HepG2 (cell line): ENCODE measurements at regions not wholly inside any gene's neighbourhood (a gene's known extent, or its start where the extent isn't known, plus 50 kb on each side); places are given as distances from the start of the nearest gene placed in this dataset.

ENCODE experiments used
- ATAC-seq: fragments of 200-7000 bp; cut with Tn5 transposase; 3 replicates; pipeline ENCODE4 v1.9.1; 2020; ENCODE audit warnings: mild to moderate bottlenecking, moderate library complexity
- BruUV-seq: library from RNA; stranded (reverse); fragments of 400-500 nt; replicated peaks from 2 replicates; lab custom pipeline; 2021; lab: Mats Ljungman, UMichigan
- CTCF ChIA-PET: fragments of 300-600 bp; formaldehyde crosslinking; extraction: SDS; loops from one replicate; lab custom pipeline; 2021; ENCODE audit warnings: low total read pairs, inconsistent platforms, low intra/inter-chr PET ratio; lab: Yijun Ruan, JAX
- POLR2A ChIA-PET: fragments of 350-600 bp; sonication (Branson Sonifier 250); formaldehyde crosslinking; loops from one replicate; lab custom pipeline; 2020; ENCODE audit warnings: antibody characterized with exemption, inconsistent platforms; lab: Yijun Ruan, JAX
- DNase-seq: peaks from one replicate; pipeline ENCODE4 v3.0.0-alpha.2; 2015; ENCODE audit warnings: low spot score
- FAIRE-seq: peaks from 3 replicates; lab custom pipeline; 2011; peaks lifted over from hg19 to GRCh38; lab: Jason Lieb, UNC
- H2AFZ ChIP-seq: one replicate; pipeline ENCODE4 v1.6.1; 2011; ENCODE audit warnings: low read length, inconsistent platforms
- H3K27ac ChIP-seq: fragments of 300-600 bp; 3 replicates; pipeline ENCODE4 v1.8.0; 2011; ENCODE audit warnings: mixed run types, mild to moderate bottlenecking, mixed read lengths, low read length, inconsistent platforms; ENCODE audit not compliant: insufficient read depth; ENCODE audit errors: extremely low read length
- H3K27me3 ChIP-seq, 2 experiments: fragments of 200-600 bp in 1 of 2; 2 replicates in 1 of 2; 3 replicates in 1 of 2; pipeline versions ENCODE4 v1.6.0 to v1.8.0; 2011; ENCODE audit warnings: low read length in 2 of 2, mild to moderate bottlenecking in 2 of 2, moderate library complexity in 2 of 2, inconsistent platforms in 1 of 2; ENCODE audit not compliant: insufficient read depth in 2 of 2, control insufficient read depth in 1 of 2
- H3K36me3 ChIP-seq, 2 experiments: fragments of 200-600 bp in 1 of 2; replicated peaks in 1 of 2; 2 replicates in 1 of 2; 3 replicates in 1 of 2; pipeline versions ENCODE4 v1.5.1 to v1.8.0; 2011; ENCODE audit warnings: low read length in 2 of 2, inconsistent platforms in 1 of 2; ENCODE audit not compliant: insufficient read depth in 2 of 2, control insufficient read depth in 1 of 2
- H3K4me1 ChIP-seq: 2 replicates; pipeline ENCODE4 v1.5.1; 2012; ENCODE audit warnings: low read length, inconsistent platforms; ENCODE audit not compliant: insufficient read depth
- H3K4me2 ChIP-seq: 2 replicates; pipeline ENCODE4 v1.6.0; 2011; ENCODE audit warnings: low read depth, low read length, inconsistent platforms
- H3K4me3 ChIP-seq, 3 experiments: fragments of 200-600 bp in 1 of 3; sonication (generic), shearing (Covaris generic) in 1 of 3; replicated peaks in 1 of 3; 2 replicates each; pipeline ENCODE4 v1.5.1; 2011 to 2016; ENCODE audit warnings: low read length in 3 of 3, inconsistent platforms in 2 of 3, low read depth in 2 of 3, mild to moderate bottlenecking in 2 of 3, control low read depth in 1 of 3, mixed read lengths in 1 of 3; ENCODE audit not compliant: insufficient read depth in 1 of 3
- H3K79me2 ChIP-seq: one replicate; pipeline ENCODE4 v1.6.1; 2011; ENCODE audit warnings: low read length, inconsistent platforms; ENCODE audit not compliant: insufficient read depth
- H3K9ac ChIP-seq: 2 replicates; pipeline ENCODE4 v1.6.0; 2011; ENCODE audit warnings: mild to moderate bottlenecking, low read depth, low read length, inconsistent platforms; ENCODE audit not compliant: insufficient read depth
- H3K9me3 ChIP-seq: 2 replicates; pipeline ENCODE4 v1.5.1; 2012; ENCODE audit warnings: mild to moderate bottlenecking, low read length
- H4K20me1 ChIP-seq: 2 replicates; pipeline ENCODE4 v1.6.0; 2011; ENCODE audit warnings: inconsistent platforms, mild to moderate bottlenecking, low read length, moderate library complexity; ENCODE audit not compliant: insufficient read depth
- BHLHE40 ChIP-seq: IDR thresholded peaks from 2 replicates; pipeline ENCODE4 v1.6.1; 2011; ENCODE audit warnings: low read length, improper control_type of control experiment
- CBX5 ChIP-seq: sonication (generic); formaldehyde crosslinking; IDR thresholded peaks from 2 replicates; pipeline ENCODE4 v1.4.0; 2020; ENCODE audit warnings: missing genetic modification reagents, borderline replicate concordance
- KLF12 ChIP-seq: sonication (generic); formaldehyde crosslinking; IDR thresholded peaks from 2 replicates; pipeline ENCODE4 v1.4.0; 2020; ENCODE audit warnings: missing genetic modification reagents, borderline replicate concordance
- POLR2AphosphoS2 ChIP-seq: IDR thresholded peaks from 2 replicates; pipeline ENCODE4 v1.6.1; 2011; ENCODE audit warnings: low read depth, low read length, improper control_type of control experiment
- SATB2 ChIP-seq: sonication (generic); formaldehyde crosslinking; IDR thresholded peaks from 2 replicates; pipeline ENCODE4 v1.5.0; 2020; ENCODE audit warnings: missing genetic modification reagents
- SUZ12 ChIP-seq: fragments of 150-350 bp; IDR thresholded peaks from 2 replicates; pipeline ENCODE4 v1.6.1; 2014; ENCODE audit warnings: low read depth, low read length
- TBX3 ChIP-seq: fragments of 450-650 bp; IDR thresholded peaks from 2 replicates; pipeline ENCODE4 v1.6.1; 2017; ENCODE audit warnings: antibody characterized with exemption, mild to moderate bottlenecking, inconsistent platforms, borderline replicate concordance
- ZBTB1 ChIP-seq: sonication (generic); formaldehyde crosslinking; IDR thresholded peaks from 2 replicates; pipeline ENCODE4 v1.4.0; 2020; ENCODE audit warnings: missing genetic modification reagents, borderline replicate concordance
- ZBTB7B ChIP-seq: sonication (generic); formaldehyde crosslinking; IDR thresholded peaks from 2 replicates; pipeline ENCODE4 v1.4.0; 2020; ENCODE audit warnings: missing genetic modification reagents
- ZFP1 ChIP-seq: IDR thresholded peaks from 2 replicates; pipeline ENCODE4 v1.6.1; 2016
- ZNF775 ChIP-seq: sonication (generic); formaldehyde crosslinking; IDR thresholded peaks from 2 replicates; pipeline ENCODE4 v1.4.0; 2020; ENCODE audit warnings: missing genetic modification reagents, mild to moderate bottlenecking, moderate library complexity, borderline replicate concordance
- ZSCAN20 ChIP-seq: sonication (generic); formaldehyde crosslinking; IDR thresholded peaks from 2 replicates; pipeline ENCODE4 v1.4.0; 2020; ENCODE audit warnings: missing genetic modification reagents, mild to moderate bottlenecking, borderline replicate concordance
- WGBS: methylation state at CpG from one replicate; pipeline ENCODE4 v1.1.6; 2017; ENCODE audit warnings: low lambda C conversion rate; 5-methylcytosine and 5-hydroxymethylcytosine counted together
- in situ Hi-C: cut with HindIII; loops from 2 replicates; pipeline ENCODE4 v1.10.0; 2017; ENCODE audit warnings: low pct_unique_long_range_greater_than_20kb; ENCODE audit not compliant: extremely low pct_ligation_motif_present
- intact Hi-C: fragments of 100-400 bp; cut with micrococcal nuclease; formaldehyde crosslinking; loops from one replicate; pipeline ENCODE4 v1.10.0; 2022; ENCODE audit not compliant: unreplicated experiment
- TF ChIP-seq, protein P1 (sequence below): sonication (generic); IDR thresholded peaks from 2 replicates; pipeline ENCODE4 v1.6.1; 2016; ENCODE audit warnings: low read depth, borderline replicate concordance
- TF ChIP-seq, protein P2 (sequence below): sonication (generic); formaldehyde crosslinking; IDR thresholded peaks from 2 replicates; pipeline ENCODE4 v1.4.0; 2020; ENCODE audit warnings: mild to moderate bottlenecking, missing genetic modification reagents

DNA sequence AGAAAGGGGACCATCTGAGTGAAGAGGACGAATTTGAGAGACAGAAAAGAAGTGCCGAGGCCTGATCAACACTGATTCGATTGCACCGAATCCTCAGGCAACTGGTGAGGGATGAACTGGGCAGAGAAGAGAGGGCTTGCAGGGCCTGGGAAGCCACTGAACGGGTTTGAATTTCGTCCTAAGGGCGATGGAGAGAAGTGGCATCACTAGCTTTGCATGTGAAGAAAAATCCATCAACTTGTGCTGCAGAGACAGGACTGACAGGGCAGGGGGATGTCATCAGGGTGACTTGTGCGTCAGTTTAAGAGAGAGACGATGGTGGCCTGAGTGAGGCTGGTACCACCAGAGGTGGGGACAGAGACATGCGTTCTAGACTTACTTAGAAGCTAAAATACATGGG is 73.7 kb upstream of the SLC22A23 start:
- H4K20me1 ChIP-seq, result no peaks in the 10 kb centered on the region
- H3K4me3 ChIP-seq, result no peak overlapping the region
- H3K9me3 ChIP-seq, result no peaks in the 10 kb centered on the region
- in situ Hi-C loops (no loop called here), intact Hi-C loops (no loop called here)
- DNase-seq (no peak), FAIRE-seq (no peak), ATAC-seq (no peak)
- POLR2A ChIA-PET, result no interaction called here
- H2AFZ ChIP-seq, result no peak overlapping the region
- CTCF ChIA-PET, result no interaction called here
- H3K27ac ChIP-seq, result no peak overlapping the region
- H3K9ac ChIP-seq, result no peak overlapping the region
- H3K4me1 ChIP-seq, result 0 out of 2 replicates have a peak, but pooled peaks cover 12% of the 10 kb centered on the region
- H3K36me3 ChIP-seq, result no peaks in the 10 kb centered on the region
- BruUV-seq, result no TSS peak
- no peaks in the 10 kb centered on the region for H3K79me2 ChIP-seq
- TF ChIP-seq SATB2 (no peak), CBX5 (CRISPR knock-in tag) (no peak)
- WGBS, result 36% methylated on average over 10 of the region's 10 CpGs
- no peak overlapping the region for H3K4me2 ChIP-seq
- H3K27me3 ChIP-seq, result peaks cover 6 to 63% of the 10 kb centered on the region in 2 experiments; a peak in 3 of 5 replicates

DNA sequence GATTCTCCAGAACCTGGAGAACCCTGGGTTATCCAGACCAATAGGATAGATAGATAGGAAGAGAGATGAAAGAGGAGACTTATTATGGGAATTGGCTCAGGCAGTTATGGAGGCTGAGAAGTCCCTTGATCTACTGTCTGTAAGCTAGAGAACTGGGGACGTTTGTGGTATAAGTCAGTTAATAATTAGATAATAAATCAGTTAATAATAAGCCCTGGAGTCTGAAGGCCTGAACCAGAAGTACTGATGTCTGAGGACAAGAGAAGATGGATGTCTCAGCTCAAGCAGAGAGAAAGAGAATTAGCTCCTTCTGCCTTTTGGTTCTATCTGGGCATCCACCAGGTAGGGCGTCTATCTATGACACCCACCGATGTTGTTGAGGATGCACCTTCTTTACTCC is 72.9 kb upstream of the SLC22A23 start:
- H3K4me3 ChIP-seq, result no peak overlapping the region
- no peaks in the 10 kb centered on the region for H3K79me2 ChIP-seq
- 58% methylated on average over 3 of the region's 3 CpGs for WGBS
- peaks cover 6 to 58% of the 10 kb centered on the region in 2 experiments; a peak in 3 of 5 replicates for H3K27me3 ChIP-seq
- in situ Hi-C loops (no loop called here), intact Hi-C loops (no loop called here)
- H2AFZ ChIP-seq, result no peak overlapping the region
- FAIRE-seq (no peak), DNase-seq (no peak), ATAC-seq (no peak)
- no peak overlapping the region for H3K4me2 ChIP-seq
- no peak overlapping the region for H3K27ac ChIP-seq
- no peaks in the 10 kb centered on the region for H3K36me3 ChIP-seq
- H4K20me1 ChIP-seq, result no peaks in the 10 kb centered on the region
- no peak overlapping the region for H3K9ac ChIP-seq
- H3K9me3 ChIP-seq, result no peaks in the 10 kb centered on the region
- no TSS peak for BruUV-seq
- 0 out of 2 replicates have a peak, but pooled peaks cover 12% of the 10 kb centered on the region for H3K4me1 ChIP-seq
- no peak for TF ChIP-seq ZBTB1 (CRISPR knock-in tag)
- TF ChIP-seq, protein P1, sequence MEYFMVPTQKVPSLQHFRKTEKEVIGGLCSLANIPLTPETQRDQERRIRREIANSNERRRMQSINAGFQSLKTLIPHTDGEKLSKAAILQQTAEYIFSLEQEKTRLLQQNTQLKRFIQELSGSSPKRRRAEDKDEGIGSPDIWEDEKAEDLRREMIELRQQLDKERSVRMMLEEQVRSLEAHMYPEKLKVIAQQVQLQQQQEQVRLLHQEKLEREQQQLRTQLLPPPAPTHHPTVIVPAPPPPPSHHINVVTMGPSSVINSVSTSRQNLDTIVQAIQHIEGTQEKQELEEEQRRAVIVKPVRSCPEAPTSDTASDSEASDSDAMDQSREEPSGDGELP, result no peak
- no peak for TF ChIP-seq ZFP1 (CRISPR knock-in tag)
- TF ChIP-seq TBX3, result no peak
- no peak for TF ChIP-seq POLR2AphosphoS2
- no peak for TF ChIP-seq ZSCAN20 (CRISPR knock-in tag)
- TF ChIP-seq BHLHE40, result no peak
- TF ChIP-seq, protein P2, sequence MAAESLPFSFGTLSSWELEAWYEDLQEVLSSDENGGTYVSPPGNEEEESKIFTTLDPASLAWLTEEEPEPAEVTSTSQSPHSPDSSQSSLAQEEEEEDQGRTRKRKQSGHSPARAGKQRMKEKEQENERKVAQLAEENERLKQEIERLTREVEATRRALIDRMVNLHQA, result no peak
- TF ChIP-seq ZBTB7B, result no peak
- TF ChIP-seq KLF12, result no peak
- TF ChIP-seq ZNF775 (CRISPR knock-in tag), result no peak
- TF ChIP-seq SUZ12, result no peak
- TF ChIP-seq, all 625 proteins: peak for 0
- POLR2A ChIA-PET, result no interaction called here
- CTCF ChIA-PET, result no interaction called here
